ENCODE measurements at regions not wholly inside any gene's neighbourhood (a gene's known extent, or its start where the extent isn't known, plus 50 kb on each side); places are given as distances from the start of the nearest gene placed in this dataset.

DNA sequence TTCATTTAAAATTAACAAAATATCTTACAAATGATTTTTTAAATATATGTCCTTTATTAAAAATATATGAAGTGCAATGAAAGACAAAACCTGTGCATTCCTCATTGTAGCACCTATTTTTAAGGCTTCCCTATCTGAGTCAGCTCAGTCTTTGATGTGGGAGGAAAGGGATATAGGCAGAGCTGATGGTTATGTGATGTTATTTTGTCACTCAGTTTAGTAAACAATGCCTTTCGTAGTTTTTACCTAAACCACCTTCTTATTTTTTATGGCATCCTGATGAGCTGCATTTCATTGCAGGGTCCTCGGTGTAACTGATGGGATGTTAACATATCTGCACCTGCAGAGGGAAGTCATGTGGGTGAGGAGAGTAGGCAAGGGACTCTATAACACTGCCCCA lies 58.9 kb upstream of the FRMD6 start:
- TF ChIP-seq EZH2phosphoT487 (IDR thresholded peaks at IDR 0.05; ENCODE audit: borderline replicate concordance) (no peak), FOSL1 (IDR thresholded peaks at IDR 0.05; ENCODE audit: low read depth) (no peak), POLR2A (IDR thresholded peaks at IDR 0.05; ENCODE audit: borderline replicate concordance, extremely low read depth, insufficient read depth, insufficient read length) (no peak), REST (IDR thresholded peaks at IDR 0.05; ENCODE audit: low read depth) (no peak), EZH2 (IDR thresholded peaks at IDR 0.05) (no peak), POLR2AphosphoS5 (IDR thresholded peaks at IDR 0.05; ENCODE audit: low read depth, low read length) (no peak), RAD21 (IDR thresholded peaks at IDR 0.05; ENCODE audit: low read depth) (no peak), ZNF274 (IDR thresholded peaks at IDR 0.05; ENCODE audit: low read depth, low read length) (no peak), SRF (IDR thresholded peaks at IDR 0.05; ENCODE audit: low read depth) (no peak), CEBPB (IDR thresholded peaks at IDR 0.05; ENCODE audit: low read depth) (no peak)
- TF ChIP-seq, protein P1, sequence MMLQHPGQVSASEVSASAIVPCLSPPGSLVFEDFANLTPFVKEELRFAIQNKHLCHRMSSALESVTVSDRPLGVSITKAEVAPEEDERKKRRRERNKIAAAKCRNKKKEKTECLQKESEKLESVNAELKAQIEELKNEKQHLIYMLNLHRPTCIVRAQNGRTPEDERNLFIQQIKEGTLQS (IDR thresholded peaks at IDR 0.05), result no peak
- TF ChIP-seq, protein P2, sequence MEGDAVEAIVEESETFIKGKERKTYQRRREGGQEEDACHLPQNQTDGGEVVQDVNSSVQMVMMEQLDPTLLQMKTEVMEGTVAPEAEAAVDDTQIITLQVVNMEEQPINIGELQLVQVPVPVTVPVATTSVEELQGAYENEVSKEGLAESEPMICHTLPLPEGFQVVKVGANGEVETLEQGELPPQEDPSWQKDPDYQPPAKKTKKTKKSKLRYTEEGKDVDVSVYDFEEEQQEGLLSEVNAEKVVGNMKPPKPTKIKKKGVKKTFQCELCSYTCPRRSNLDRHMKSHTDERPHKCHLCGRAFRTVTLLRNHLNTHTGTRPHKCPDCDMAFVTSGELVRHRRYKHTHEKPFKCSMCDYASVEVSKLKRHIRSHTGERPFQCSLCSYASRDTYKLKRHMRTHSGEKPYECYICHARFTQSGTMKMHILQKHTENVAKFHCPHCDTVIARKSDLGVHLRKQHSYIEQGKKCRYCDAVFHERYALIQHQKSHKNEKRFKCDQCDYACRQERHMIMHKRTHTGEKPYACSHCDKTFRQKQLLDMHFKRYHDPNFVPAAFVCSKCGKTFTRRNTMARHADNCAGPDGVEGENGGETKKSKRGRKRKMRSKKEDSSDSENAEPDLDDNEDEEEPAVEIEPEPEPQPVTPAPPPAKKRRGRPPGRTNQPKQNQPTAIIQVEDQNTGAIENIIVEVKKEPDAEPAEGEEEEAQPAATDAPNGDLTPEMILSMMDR (IDR thresholded peaks at IDR 0.05 in 2 of 3, conservative IDR thresholded peaks at IDR 0.05 in 1 of 3; ENCODE audit: borderline replicate concordance in 1 of 3, insufficient read depth in 1 of 3, low read depth in 2 of 3, low read length in 2 of 3), result no peak
- TF ChIP-seq, protein P3, sequence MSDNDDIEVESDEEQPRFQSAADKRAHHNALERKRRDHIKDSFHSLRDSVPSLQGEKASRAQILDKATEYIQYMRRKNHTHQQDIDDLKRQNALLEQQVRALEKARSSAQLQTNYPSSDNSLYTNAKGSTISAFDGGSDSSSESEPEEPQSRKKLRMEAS (IDR thresholded peaks at IDR 0.05), result no peak
- TF ChIP-seq, protein P4, sequence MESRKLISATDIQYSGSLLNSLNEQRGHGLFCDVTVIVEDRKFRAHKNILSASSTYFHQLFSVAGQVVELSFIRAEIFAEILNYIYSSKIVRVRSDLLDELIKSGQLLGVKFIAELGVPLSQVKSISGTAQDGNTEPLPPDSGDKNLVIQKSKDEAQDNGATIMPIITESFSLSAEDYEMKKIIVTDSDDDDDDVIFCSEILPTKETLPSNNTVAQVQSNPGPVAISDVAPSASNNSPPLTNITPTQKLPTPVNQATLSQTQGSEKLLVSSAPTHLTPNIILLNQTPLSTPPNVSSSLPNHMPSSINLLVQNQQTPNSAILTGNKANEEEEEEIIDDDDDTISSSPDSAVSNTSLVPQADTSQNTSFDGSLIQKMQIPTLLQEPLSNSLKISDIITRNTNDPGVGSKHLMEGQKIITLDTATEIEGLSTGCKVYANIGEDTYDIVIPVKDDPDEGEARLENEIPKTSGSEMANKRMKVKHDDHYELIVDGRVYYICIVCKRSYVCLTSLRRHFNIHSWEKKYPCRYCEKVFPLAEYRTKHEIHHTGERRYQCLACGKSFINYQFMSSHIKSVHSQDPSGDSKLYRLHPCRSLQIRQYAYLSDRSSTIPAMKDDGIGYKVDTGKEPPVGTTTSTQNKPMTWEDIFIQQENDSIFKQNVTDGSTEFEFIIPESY (IDR thresholded peaks at IDR 0.05; ENCODE audit: extremely low read depth, insufficient replicate concordance, low read length), result no peak
